HG03025 (cell line): ENCODE measurements at regions not wholly inside any gene's neighbourhood (a gene's known extent, or its start where the extent isn't known, plus 50 kb on each side); places are given as distances from the start of the nearest gene placed in this dataset.

Experiments used
- ATAC-seq: cut with Tn5 transposase; IDR thresholded peaks from one replicate; pipeline ENCODE4 v1.9.1; 2021; ENCODE audit warnings: mild to moderate bottlenecking, moderate library complexity; ENCODE audit not compliant: unreplicated experiment, low FRiP score

GRCh38 chr2:15034246-15034645, 401.7 kb downstream of the LRATD1 start:
- no peak for ATAC-seq

GRCh38 chr2:15034860-15035259, 402.3 kb downstream of the LRATD1 start:
- ATAC-seq = no peak

GRCh38 chr2:15038366-15039364, 406.1 kb downstream of the LRATD1 start:
- ATAC-seq = no peak

GRCh38 chr2:15040429-15041084, 408.0 kb downstream of the LRATD1 start:
- ATAC-seq = no peak

GRCh38 chr2:15041429-15041837, 408.9 kb downstream of the LRATD1 start:
- ATAC-seq = no peak

- ATAC-seq = no peak
Observed at GRCh38 chr2:15042801-15043217, 410.3 kb downstream of the LRATD1 start.

- no peak for ATAC-seq
Observed at GRCh38 chr2:15043336-15044058, 411.0 kb downstream of the LRATD1 start.

- no peak for ATAC-seq
Observed at GRCh38 chr2:15045054-15045453, 412.5 kb downstream of the LRATD1 start.

- ATAC-seq = no peak
Observed at GRCh38 chr2:15047184-15047583, 414.7 kb downstream of the LRATD1 start.

GRCh38 chr2:15048000-15048399, 415.5 kb downstream of the LRATD1 start:
- no peak for ATAC-seq

GRCh38 chr2:15049096-15049993, 416.8 kb downstream of the LRATD1 start:
- ATAC-seq = no peak

GRCh38 chr2:15050483-15050882, 418.0 kb downstream of the LRATD1 start:
- no peak for ATAC-seq

- no peak for ATAC-seq
Observed at GRCh38 chr2:15053542-15053941, 421.0 kb downstream of the LRATD1 start.

- ATAC-seq = no peak
Observed at GRCh38 chr2:15058015-15058720, 425.7 kb downstream of the LRATD1 start.

- ATAC-seq = no peak
Observed at GRCh38 chr2:15058721-15059157, 426.2 kb downstream of the LRATD1 start.

- no peak for ATAC-seq
Observed at GRCh38 chr2:15059870-15060512, 427.5 kb downstream of the LRATD1 start.

GRCh38 chr2:15061268-15061667, 428.8 kb downstream of the LRATD1 start:
- ATAC-seq = no peak

GRCh38 chr2:15066138-15066537, 433.6 kb downstream of the LRATD1 start:
- no peak for ATAC-seq

GRCh38 chr2:15069149-15069548, 436.6 kb downstream of the LRATD1 start:
- ATAC-seq = no peak
